HFF-Myc (cell line): ENCODE measurements at regions not wholly inside any gene's neighbourhood (a gene's known extent, or its start where the extent isn't known, plus 50 kb on each side); places are given as distances from the start of the nearest gene placed in this dataset.

ENCODE experiments used
- DNase-seq: peaks from one replicate; pipeline ENCODE4 v3.0.0-alpha.2; 2011; ENCODE audit warnings: low read depth; ENCODE audit errors: extremely low read depth
- H3K4me3 ChIP-seq: replicated peaks from 2 replicates; pipeline ENCODE4 v1.5.1; 2011; ENCODE audit warnings: low read depth, mild to moderate bottlenecking, control low read depth, low read length
- CTCF ChIP-seq: IDR thresholded peaks from 2 replicates; pipeline ENCODE4 v1.5.1; 2012; ENCODE audit warnings: mild to moderate bottlenecking, low read depth, low read length, control low read depth; ENCODE audit errors: missing control alignments

GRCh38 chr6:4459996-4460395, 316.2 kb upstream of the CDYL start:
- no peak overlapping the region for H3K4me3 ChIP-seq
- no peak for DNase-seq
- TF ChIP-seq CTCF = no peak

- TF ChIP-seq CTCF = no peak
- peak; percentile 37 for DNase-seq
Observed at GRCh38 chr6:4459032-4459431, 317.2 kb upstream of the CDYL start.

GRCh38 chr6:4451718-4452117, 316.3 kb upstream of the ECI2 start:
- no peak for TF ChIP-seq CTCF
- H3K4me3 ChIP-seq = no peak overlapping the region
- DNase-seq = no peak

More at GRCh38 chr6:4459032-4459431, 317.2 kb upstream of the CDYL start:
- H3K4me3 ChIP-seq = no peak overlapping the region

- no peak overlapping the region for H3K4me3 ChIP-seq
- no peak for DNase-seq
- no peak for TF ChIP-seq CTCF
Observed at GRCh38 chr6:4451081-4451480, 315.7 kb upstream of the ECI2 start.

- H3K4me3 ChIP-seq = no peak overlapping the region
- DNase-seq = no peak
- TF ChIP-seq CTCF = no peak
Observed at GRCh38 chr6:4450237-4450636, 314.9 kb upstream of the ECI2 start.

- no peak for DNase-seq
- no peak for TF ChIP-seq CTCF
- H3K4me3 ChIP-seq = no peak overlapping the region
Observed at GRCh38 chr6:4449409-4449808, 314.0 kb upstream of the ECI2 start.

- no peak for TF ChIP-seq CTCF
- no peak overlapping the region for H3K4me3 ChIP-seq
- no peak for DNase-seq
Observed at GRCh38 chr6:4448841-4449240, 313.5 kb upstream of the ECI2 start.
